Astrocyte of the cerebellum (primary cell): ENCODE measurements at regions not wholly inside any gene's neighbourhood (a gene's known extent, or its start where the extent isn't known, plus 50 kb on each side); places are given as distances from the start of the nearest gene placed in this dataset.

ENCODE experiments used
- DNase-seq: peaks from one replicate; pipeline ENCODE4 v3.0.0-alpha.2; 2011; ENCODE audit warnings: low read depth
- H3K4me3 ChIP-seq: 2 replicates; pipeline ENCODE4 v1.5.1; 2011; ENCODE audit warnings: mild to moderate bottlenecking, low read depth, low read length, moderate library complexity
- in situ Hi-C: cut with HindIII; loops from 2 replicates; pipeline ENCODE4 v1.10.0; 2017; ENCODE audit warnings: low sequenced_read_pairs
- TF ChIP-seq, protein P1 (sequence below): IDR thresholded peaks from 2 replicates; pipeline ENCODE4 v1.5.1; 2012; ENCODE audit warnings: low read length, low read depth, moderate library complexity, mild to moderate bottlenecking; ENCODE audit errors: missing control alignments

DNA sequence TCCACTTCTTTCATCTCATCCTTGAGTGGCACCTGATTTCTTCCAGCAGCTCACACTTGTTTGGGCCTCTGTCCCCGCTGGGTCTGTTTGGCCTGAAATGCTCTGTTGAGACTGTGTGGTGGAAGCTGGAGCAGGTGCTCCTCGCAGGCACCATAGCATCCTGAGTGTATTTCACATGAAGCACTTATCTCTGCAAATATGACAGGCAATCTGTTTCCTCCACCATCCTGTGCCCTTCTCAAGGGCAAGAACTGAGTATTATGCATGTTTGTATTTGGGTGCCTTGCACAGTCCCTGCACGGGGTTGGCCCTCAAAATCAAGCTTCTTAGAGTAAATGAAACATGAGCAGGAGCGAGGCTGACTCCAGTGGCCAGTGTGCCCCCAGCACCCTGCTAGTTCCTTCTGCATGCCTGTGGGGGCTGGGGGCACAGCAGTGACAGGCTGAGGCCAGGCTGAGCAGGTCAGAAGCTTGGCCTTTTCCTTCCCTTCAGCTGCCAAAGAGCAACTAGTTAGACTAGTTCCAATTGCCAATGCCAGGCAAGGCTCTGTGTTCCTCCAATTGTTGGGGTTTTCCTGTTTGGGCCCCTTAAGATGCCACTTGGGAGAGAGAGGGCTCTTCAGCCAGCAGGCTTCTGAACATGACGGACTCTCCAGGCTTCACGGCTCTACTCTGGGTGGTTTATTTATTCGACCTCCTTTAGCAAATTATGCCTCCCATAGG is 129.6 kb upstream of the ATP1A1 start:
- DNase-seq, result no peak
- no peak overlapping the region for H3K4me3 ChIP-seq
- in situ Hi-C loops, result no loop called here
- TF ChIP-seq, protein P1, sequence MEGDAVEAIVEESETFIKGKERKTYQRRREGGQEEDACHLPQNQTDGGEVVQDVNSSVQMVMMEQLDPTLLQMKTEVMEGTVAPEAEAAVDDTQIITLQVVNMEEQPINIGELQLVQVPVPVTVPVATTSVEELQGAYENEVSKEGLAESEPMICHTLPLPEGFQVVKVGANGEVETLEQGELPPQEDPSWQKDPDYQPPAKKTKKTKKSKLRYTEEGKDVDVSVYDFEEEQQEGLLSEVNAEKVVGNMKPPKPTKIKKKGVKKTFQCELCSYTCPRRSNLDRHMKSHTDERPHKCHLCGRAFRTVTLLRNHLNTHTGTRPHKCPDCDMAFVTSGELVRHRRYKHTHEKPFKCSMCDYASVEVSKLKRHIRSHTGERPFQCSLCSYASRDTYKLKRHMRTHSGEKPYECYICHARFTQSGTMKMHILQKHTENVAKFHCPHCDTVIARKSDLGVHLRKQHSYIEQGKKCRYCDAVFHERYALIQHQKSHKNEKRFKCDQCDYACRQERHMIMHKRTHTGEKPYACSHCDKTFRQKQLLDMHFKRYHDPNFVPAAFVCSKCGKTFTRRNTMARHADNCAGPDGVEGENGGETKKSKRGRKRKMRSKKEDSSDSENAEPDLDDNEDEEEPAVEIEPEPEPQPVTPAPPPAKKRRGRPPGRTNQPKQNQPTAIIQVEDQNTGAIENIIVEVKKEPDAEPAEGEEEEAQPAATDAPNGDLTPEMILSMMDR, result no peak

DNA sequence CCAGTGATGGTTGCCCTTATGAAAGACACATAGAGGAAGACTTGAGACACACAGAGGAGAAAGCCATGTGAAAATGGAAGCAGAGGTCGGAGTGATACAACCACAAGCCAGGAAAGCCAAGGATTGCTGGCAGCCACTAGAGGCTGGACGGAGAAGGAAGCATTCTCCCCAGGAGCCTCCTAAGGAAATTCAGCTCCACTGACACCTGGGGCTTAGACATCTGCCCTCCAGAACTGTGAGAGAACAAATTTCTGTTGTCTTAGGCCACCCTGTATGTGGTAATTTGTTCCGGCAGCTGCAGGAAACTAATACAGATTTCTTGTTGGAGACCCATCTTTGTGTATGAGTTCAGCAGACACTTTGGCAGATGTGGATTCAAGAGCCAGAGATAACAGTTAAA is 126.9 kb upstream of the ATP1A1 start:
- TF ChIP-seq, protein P1, result no peak
- in situ Hi-C loops, result no loop called here
- no peak overlapping the region for H3K4me3 ChIP-seq
- no peak for DNase-seq

DNA sequence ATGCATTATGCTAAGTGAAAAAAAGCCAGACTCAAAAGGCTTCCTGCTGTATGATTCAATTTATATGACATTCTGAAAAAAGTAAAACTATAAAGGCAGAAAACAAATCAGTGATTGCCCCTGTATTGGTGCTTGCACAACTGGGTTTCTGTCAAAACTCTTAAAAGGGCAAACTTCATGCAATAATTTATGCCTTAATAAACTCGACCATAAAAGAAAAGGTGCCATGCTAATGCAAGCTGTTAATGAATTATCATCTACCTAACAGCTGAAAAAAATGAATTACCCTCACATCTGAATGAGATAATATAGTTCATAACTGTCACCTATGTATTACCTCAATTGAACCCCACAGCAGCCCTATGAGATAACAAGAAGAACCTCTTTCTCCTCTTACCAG is 120.8 kb upstream of the ATP1A1 start:
- DNase-seq, result no peak
- TF ChIP-seq, protein P1, result no peak
- no peak overlapping the region for H3K4me3 ChIP-seq
- in situ Hi-C loops, result no loop called here

DNA sequence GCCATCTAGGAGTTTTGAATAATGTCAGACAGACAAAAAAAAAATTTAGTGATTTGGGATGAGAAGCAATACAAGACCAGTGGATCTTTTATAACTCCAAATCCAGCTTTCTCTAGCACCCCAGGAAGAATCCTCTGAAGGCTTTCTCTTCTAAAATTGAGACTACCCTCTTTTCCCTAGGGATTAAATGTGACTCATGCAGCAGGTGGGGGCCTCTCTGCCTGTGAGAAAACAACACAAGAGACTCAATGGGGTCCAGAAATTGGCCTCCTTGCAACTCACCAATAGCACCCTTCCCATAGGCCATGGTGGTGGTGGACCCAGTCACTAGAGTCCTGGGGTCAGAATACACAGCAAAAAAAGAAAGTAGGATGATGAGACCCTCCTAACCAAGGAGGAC is 120.3 kb upstream of the ATP1A1 start:
- in situ Hi-C loops, result no loop called here
- H3K4me3 ChIP-seq, result no peak overlapping the region
- TF ChIP-seq, protein P1, result no peak
- DNase-seq, result no peak

DNA sequence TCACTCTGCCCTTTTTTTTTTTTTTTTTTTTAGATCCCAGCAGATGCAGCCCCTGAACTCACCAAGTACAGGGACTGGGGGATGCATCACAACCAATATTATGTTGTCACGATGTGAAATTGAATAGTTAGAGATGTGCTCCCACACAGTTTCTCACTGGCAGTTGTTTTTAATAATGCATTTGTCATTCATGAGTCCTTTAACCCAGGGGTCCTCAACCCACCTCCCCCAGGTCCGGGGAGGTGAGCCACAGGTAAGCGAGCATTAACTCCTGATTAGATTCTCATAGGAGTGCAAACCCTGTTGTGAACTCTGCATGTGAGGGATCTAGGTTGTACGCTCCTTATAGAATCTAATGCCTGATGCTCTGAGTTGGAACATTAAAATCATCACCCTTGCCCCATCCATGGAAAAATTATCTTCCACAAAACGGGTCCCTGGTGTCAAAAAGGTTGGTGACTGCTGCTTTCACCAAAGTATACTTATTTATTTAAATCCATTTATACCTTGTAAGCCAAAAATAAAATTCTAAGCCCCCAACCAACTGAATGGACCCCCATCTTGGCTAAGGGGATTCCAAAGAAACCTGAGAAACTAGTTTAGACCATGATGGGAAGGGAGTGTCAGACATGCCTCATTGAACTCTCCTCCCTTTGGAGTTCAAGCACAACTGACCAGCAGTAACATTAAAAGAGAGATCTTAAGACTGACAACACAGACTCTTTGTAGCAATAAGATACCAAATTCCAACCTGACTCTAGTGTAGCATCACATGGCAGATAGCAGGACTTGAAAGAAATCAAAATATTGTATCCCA is 119.3 kb upstream of the ATP1A1 start:
- TF ChIP-seq, protein P1, result no peak
- H3K4me3 ChIP-seq, result no peak overlapping the region
- no peak for DNase-seq
- in situ Hi-C loops, result no loop called here

DNA sequence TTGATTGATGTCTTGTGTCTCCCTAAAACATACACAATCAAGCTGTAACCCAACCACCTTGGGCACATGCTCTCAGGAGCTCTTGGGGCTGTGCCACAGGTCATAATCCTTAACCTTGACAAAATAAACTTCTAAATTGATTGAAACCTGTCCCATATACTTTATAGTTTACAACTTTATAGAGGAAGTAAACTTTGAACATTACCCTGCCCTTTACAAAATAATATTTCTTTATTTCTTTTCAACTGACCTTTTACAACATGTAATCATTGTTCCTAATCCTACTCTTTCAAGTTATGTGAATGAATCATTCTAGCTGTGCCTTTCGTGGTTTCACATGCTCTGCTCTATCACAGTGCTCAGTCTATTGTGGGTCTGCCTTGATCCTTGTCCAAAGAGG is 118.3 kb upstream of the ATP1A1 start:
- H3K4me3 ChIP-seq, result no peak overlapping the region
- TF ChIP-seq, protein P1, result no peak
- DNase-seq, result no peak
- in situ Hi-C loops, result no loop called here
